ENCODE measurements at regions not wholly inside any gene's neighbourhood (a gene's known extent, or its start where the extent isn't known, plus 50 kb on each side); places are given as distances from the start of the nearest gene placed in this dataset.
"Not testable (repeated sequence)": the region's sequence is repeated elsewhere in the genome, so short reads cannot be mapped to it uniquely, and the experiment has no call there.

DNA sequence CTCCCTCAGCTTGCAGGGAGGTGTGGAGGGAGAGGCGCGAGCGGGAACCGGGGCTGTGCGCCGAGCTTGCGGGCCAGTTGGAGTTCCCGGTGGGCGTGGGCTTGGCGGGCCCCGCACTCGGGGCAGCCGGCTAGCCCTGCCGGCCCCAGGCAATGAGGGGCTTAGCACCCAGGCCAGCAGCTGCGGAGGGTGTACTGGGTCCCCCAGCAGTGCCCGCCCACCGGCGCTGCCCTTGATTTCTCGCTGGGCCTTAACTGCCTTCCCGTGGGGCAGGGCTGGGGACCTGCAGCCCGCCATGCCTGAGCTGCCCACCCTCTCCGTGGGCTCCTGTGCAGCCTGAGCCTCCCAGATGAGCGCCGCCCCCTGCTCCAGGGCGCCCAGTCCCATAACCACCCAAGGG lies 537.3 kb downstream of the ZBBX start:
- POLR2A ChIA-PET, CTCF ChIA-PET: not testable (repeated sequence)

GRCh38 chr3:166837535-166837934 lies 542.6 kb downstream of the ZBBX start:
- ChIA-PET CTCF (no interaction called here), POLR2A (no interaction called here)

GRCh38 chr3:166836836-166837235 lies 543.3 kb downstream of the ZBBX start:
- ChIA-PET CTCF (no interaction called here), POLR2A (no interaction called here)

DNA sequence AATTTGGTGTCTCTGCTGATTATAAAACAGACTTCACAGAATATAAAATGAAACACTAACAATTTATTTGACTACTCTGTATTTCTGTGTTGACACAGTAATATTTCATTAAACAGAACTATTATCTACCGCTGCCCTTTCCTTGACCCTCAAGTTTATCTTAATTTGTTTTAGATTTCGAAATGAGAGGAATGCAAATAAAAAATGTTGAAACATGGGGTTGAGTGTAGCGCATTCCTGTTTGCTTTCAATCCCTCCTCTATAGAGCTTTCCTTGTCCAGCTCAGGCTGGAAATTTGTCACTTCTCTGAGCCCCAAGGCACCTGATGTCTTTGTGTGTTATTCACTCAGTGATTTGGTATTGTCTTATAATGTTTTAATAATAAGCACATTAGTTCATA lies 550.2 kb downstream of the ZBBX start:
- POLR2A ChIA-PET: no interaction called here
- CTCF ChIA-PET: no interaction called here

- ChIA-PET POLR2A (no interaction called here), CTCF (interaction anchor here (0.6 kb wide), 1 partner anchor 696 kb away, joined by 3 read pairs; no protein-coding TSS in a partner anchor)
Observed at GRCh38 chr3:166818464-166818863, 561.6 kb downstream of the ZBBX start.

GRCh38 chr3:166817269-166817668 lies 562.8 kb downstream of the ZBBX start:
- CTCF ChIA-PET: not testable (repeated sequence)

DNA sequence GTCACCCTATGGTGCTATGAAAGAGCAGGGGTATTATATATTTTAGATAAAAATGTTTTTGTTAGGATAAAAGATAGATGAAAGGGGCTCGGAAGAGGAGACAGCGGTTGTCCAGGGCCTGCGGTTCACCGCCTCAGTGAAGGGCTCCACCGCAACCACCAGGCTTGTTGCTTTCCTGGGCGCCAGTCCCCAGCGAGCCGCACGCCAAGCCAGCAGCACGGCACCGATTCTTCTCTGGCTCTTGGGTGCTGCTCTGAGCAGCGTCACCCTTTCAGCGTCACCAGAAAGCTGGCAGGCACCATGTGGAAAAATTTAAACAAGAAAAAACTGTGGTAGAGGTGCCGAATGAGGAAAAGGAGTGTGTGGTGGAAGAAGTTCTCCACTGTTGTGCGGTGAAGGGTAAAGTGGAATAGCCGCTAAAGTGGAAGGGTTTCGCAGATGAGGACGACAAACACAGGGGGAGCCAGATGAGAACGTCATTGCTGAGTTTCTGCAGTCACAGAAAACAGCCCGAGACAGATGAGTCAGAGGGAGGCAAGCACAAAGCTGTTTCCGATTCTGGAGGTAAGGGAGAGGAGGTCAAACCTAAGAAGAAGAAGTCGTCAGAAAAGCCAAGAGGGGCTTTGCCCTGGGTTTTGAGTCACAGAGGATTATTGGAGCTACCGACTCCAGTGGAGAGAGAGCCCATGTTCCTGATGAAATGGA lies 569.2 kb downstream of the ZBBX start:
- ChIA-PET CTCF (no interaction called here), POLR2A (no interaction called here)

More at GRCh38 chr3:166817269-166817668, 562.8 kb downstream of the ZBBX start:
- POLR2A ChIA-PET: not testable (repeated sequence)

GRCh38 chr3:166809520-166809919 lies 570.6 kb downstream of the ZBBX start:
- POLR2A ChIA-PET: no interaction called here
- CTCF ChIA-PET: no interaction called here

DNA sequence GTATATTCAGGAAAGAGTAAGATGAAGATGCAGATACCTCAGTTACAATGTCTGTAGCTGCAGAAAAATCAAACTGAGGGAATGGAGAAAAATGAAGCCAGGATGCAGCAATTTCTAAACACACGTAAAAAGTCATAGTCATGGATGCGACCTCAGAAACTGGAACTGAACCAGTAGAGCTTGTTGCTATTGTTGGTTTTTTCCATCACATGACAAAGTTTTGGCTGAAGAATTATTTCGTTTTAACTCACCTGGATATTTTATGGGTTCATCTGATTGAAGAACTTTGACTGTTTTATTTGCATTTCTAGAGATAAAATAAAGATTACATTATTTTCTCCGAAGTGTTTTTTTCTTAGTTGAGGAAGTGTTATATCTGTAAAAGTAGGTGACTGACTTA lies 591.2 kb downstream of the ZBBX start:
- POLR2A ChIA-PET: no interaction called here

DNA sequence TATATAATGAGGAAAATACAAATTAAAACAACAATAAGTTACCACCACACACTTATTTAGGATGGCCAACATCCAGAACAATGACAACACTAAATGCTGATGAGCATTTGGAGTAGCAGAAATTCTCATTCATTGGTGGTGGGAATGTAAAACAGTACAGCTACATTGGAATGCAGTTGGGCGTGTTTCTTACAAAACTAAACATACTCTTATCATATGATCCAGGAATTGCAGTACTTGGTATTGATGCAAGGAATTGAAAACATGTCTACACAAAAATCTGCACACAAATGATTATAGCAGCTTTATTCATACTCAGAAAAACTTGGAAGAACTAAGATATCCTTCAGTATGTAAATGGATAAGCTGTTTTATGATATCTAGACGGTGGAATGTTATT lies 594.2 kb downstream of the ZBBX start:
- CTCF ChIA-PET: no interaction called here
- POLR2A ChIA-PET: no interaction called here

More for the DNA sequence above, 591.2 kb downstream of the ZBBX start:
- CTCF ChIA-PET: no interaction called here

- ChIA-PET POLR2A (no interaction called here), CTCF (no interaction called here)
Observed at GRCh38 chr3:166783206-166783605, 596.9 kb downstream of the ZBBX start.

GRCh38 chr3:166764698-166765318 lies 615.3 kb downstream of the ZBBX start:
- CTCF ChIA-PET: no interaction called here
- POLR2A ChIA-PET: no interaction called here

DNA sequence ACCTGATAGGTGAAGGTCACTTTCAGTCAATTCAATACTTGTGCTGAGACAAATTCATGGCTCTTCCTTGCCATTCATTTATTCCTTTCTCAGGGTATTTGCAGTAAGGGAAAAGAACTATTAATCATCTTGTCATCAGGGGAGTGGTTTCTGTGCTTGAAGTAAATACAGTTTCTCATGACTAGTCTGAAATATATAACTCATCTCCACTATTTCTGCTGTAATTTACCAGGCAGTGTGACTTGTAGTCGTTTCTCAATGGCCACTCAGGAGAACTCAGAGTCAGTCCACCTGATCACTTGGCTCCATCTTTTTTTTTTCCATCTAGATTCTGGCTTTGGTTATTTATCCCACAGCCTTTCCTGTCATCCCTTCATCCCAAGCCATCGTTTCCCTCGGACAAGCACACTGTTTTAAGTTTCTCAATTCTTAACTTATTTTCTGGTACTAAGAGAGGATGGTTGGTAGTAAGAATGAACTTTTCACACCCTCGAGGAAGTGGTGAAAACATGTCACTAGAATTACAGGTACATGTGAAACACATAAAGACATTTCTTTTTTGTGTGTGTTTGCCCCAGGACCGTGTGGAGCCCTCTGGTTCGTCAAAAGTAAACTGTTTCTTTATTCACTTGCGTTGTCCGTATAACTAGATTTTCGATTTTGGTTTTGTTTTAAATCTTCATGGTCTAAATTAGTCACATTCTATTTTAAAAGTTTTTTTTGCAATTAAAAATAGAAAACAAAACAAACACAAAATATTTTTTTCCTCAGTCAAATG lies 620.2 kb downstream of the ZBBX start:
- CTCF ChIA-PET: no interaction called here
- POLR2A ChIA-PET: no interaction called here

- ChIA-PET POLR2A (no interaction called here), CTCF (no interaction called here)
Observed at GRCh38 chr3:166752214-166752613, 627.9 kb downstream of the ZBBX start.

GRCh38 chr3:166743481-166744134 lies 636.5 kb downstream of the ZBBX start:
- ChIA-PET CTCF (no interaction called here), POLR2A (no interaction called here)

GRCh38 chr3:166734734-166735133 lies 645.4 kb downstream of the ZBBX start:
- ChIA-PET POLR2A (no interaction called here), CTCF (interaction anchor here (0.6 kb wide), 1 partner anchor 11 kb away, joined by 3 read pairs; no protein-coding TSS in a partner anchor)

DNA sequence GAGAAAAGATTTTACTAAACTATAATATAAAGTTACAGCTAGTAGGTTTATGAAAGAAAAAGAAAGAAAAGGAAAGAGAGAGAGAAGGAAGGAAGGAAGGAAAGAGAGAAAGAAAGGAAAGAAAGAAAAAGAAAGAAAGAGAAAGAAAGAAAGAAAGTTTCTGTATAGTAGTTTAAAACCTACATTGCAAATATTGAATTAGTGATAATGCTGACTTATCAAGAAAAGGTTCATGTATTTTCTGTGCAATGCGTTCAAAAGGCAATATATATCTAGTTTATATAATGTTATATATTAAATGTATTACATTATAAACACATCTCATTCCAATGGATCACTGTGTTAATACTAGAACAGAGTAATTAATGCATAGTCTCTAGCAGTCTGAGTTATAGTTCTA lies 648.4 kb downstream of the ZBBX start:
- ChIA-PET POLR2A (no interaction called here), CTCF (no interaction called here)

GRCh38 chr3:166721466-166721865 lies 658.6 kb downstream of the ZBBX start:
- ChIA-PET CTCF (no interaction called here), POLR2A (no interaction called here)

- ChIA-PET POLR2A (no interaction called here), CTCF (no interaction called here)
Observed at GRCh38 chr3:166714206-166714605, 665.9 kb downstream of the ZBBX start.

GRCh38 chr3:166713787-166714186 lies 666.3 kb downstream of the ZBBX start:
- ChIA-PET POLR2A (no interaction called here), CTCF (no interaction called here)

DNA sequence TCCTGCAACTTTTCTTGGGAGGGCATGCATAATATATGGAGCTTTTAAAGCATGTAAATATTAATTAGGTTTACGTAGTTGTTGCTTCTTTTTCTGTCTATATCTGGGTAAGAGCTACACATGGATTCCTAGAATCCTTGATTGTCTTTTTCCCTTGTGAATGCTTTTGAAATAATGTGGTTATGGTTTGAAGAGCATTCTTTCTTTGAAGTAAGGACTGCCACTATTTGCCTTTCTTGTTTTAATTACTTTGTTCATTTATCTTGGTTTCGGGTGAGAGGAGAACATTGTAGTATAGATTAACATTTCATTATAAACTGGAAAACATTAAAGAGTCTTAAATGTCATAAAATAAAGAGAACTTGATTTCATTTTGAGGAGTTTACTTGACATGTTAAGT lies 674.0 kb downstream of the ZBBX start:
- CTCF ChIA-PET: no interaction called here
- POLR2A ChIA-PET: no interaction called here

Measured in activated CD8-positive, alpha-beta memory T cell treated with anti-CD3 and anti-CD28 coated beads for 36 hours (primary cell).